Daoy (cell line): ENCODE measurements at regions not wholly inside any gene's neighbourhood (a gene's known extent, or its start where the extent isn't known, plus 50 kb on each side); places are given as distances from the start of the nearest gene placed in this dataset.
A peak's percentile ranks its signal among the peaks of the same experiment; 100 is the strongest.

Experiments
- DNase-seq: peaks from one replicate; pipeline ENCODE4 v3.0.0-alpha.2; 2015; ENCODE audit warnings: low read depth

GRCh38 chr4:157678478-157678877 is 457.9 kb downstream of the GRIA2 start:
- DNase-seq, result no peak

DNA sequence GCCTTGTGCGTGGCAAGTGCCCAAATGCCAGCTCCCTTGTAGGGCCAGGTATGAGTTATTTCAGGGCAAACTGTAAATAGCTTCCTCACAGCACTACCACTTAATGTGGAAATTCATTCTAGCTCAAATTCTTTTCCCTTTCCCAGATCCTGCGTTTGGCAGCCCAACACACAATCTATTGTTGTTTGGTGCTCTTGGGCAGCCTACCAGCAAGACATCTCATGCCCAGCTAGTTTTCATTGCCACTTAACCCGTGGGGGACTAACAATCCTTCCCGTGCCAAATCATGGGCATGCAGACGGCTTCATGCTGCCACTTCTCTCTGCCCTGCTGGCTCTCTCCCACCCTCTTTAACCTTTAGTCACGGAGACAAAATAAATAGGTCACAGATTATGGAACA is 454.2 kb downstream of the GRIA2 start:
- no peak for DNase-seq

DNA sequence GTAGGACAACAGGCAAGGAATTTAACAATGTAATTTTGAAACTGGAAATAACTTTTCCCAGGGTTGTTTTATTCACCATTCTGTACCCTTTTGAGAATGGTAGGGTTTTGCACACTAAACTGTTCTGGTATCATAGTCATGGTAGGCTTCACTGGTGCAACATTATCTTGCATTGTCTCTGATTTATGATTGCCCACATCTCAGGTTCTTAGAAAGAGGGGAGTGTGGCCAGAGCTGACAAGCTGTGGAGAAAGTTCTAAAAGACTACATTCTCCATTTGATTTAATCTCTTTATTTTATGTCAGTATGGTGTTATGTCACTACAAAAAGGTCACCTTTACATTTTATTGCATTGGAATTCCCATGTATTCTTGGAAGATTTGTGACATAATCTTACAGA is 447.3 kb downstream of the GRIA2 start:
- DNase-seq, result no peak

- peak; percentile 38 for DNase-seq
Observed at GRCh38 chr4:157664726-157665125, 444.2 kb downstream of the GRIA2 start.

- DNase-seq, result no peak
Observed at GRCh38 chr4:157655096-157655809, 434.7 kb downstream of the GRIA2 start.

GRCh38 chr4:157643257-157643656 is 422.7 kb downstream of the GRIA2 start:
- DNase-seq, result no peak

- no peak for DNase-seq
Observed at GRCh38 chr4:157634057-157634456, 413.5 kb downstream of the GRIA2 start.

- DNase-seq, result no peak
Observed at GRCh38 chr4:157616741-157617472, 396.4 kb downstream of the GRIA2 start.

- no peak for DNase-seq
Observed at GRCh38 chr4:157607996-157608395, 387.5 kb downstream of the GRIA2 start.

GRCh38 chr4:157600583-157600982 is 380.1 kb downstream of the GRIA2 start:
- DNase-seq, result no peak

DNA sequence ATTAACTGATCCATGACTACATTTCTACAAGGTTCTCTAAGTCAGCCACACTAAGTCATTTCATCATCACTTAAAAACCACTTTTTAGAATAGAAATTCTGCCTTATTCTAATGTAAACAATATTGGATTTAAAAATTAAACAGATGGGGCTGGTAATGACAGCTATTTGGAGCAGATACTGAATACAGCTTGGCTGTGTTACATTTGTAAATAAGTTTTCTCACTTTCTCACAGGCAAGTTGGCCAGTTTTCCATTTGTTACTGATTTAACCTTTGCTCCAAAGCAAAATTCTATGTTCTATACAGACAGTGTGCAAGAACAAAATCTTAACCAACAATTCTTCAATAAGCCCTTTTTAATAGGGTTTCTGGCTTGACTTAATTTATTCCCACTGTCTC is 370.7 kb downstream of the GRIA2 start:
- DNase-seq, result no peak

- DNase-seq, result no peak
Observed at GRCh38 chr4:157590679-157591078, 370.2 kb downstream of the GRIA2 start.

DNA sequence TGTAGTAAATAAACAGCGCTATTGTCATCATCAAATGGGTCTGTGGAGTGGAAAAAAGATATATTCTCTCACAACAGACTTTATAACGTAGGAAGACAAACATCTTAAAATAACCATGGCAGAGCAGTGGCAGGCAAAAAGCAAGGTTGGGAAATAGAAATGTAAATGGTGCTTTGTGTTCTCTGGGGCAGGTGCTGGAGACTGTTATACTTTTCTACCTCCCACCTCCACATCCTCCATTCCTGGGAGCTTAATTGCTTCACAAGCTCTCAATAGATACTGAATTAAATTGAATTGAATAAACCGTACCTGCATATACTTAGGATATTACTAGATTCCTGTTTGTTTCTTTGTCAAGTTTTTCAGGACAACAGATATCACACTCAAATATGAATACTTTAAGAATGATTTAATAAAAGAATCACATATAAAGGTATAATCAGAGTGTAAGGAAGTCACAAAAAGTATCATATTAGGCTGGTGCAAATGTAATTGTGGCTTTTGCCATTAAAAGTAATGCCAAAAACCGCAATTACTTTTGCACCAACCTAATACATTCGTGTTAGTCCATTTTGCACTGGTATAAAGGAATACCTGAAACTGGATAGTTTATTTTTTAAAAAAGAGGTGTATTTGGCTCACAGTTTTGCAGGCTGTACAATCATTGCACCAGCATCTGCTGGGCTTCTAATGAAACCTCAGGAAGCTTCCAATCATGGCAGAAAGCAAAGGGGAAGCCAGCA is 367.3 kb downstream of the GRIA2 start:
- DNase-seq, result no peak

DNA sequence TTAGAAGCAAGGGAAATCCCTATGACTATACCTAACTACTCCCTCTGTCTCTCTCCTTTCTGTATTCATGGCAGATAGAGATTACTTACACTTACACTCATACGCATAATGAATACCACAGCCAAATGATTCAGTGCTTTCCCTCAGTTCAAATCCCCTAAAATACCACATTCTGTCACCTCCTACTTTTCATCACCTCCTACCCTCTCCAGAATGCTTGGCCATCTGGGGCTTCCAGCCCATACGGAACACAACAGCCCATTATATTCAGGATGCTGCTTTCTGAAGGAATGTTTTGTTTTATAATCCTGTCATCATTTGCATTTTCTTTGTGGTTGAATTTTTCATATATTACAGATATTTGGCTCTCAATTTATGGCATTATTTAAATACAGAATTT is 361.6 kb downstream of the GRIA2 start:
- no peak for DNase-seq

GRCh38 chr4:157576671-157577217 is 356.2 kb downstream of the GRIA2 start:
- no peak for DNase-seq

GRCh38 chr4:157575339-157575738 is 354.8 kb downstream of the GRIA2 start:
- no peak for DNase-seq

- no peak for DNase-seq
Observed at GRCh38 chr4:157574606-157575005, 354.1 kb downstream of the GRIA2 start.

GRCh38 chr4:157572951-157573350 is 352.4 kb downstream of the GRIA2 start:
- no peak for DNase-seq

- no peak for DNase-seq
Observed at GRCh38 chr4:157572284-157572683, 351.8 kb downstream of the GRIA2 start.

DNA sequence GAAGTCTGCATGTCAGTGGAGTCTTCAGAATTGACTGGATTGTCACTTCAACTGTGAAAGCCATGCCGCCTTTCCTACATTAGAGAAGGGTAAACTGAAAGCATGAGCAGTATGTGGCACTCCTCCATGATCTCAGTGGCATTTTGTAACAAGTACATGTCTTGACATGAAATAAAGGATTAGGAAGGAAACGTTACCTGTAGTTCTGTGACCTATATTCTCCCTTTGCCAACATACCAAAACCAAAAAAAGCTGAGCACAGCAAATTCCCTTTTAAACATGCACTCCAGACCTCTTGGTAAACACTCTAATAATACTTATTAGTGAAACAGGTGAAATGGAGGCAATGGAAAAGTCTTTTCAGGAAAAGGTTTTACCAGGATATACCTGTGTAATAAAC is 344.2 kb downstream of the GRIA2 start:
- no peak for DNase-seq

DNA sequence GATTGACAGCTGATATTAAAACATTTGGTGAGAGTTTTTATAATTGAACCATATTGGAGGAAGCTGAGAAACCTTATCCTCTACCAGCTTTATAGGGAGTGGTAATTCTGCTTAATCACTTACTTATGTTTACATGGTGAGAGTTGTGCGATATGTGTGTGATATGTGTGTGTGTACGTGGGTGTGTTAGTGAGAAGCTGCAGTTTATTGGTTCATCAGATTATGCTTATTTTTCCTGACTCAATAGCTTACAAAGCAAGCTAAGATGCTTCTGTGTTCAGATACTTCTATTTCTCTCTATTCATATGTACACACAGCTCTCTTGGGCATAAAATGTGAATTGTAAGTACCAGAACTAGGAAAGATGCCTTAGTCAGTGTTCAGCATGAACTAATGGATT is 343.7 kb downstream of the GRIA2 start:
- no peak for DNase-seq

GRCh38 chr4:157558016-157558415 is 337.5 kb downstream of the GRIA2 start:
- DNase-seq, result no peak

- no peak for DNase-seq
Observed at GRCh38 chr4:157550028-157550427, 329.5 kb downstream of the GRIA2 start.
